RPMI7951 (cell line): ENCODE measurements at regions not wholly inside any gene's neighbourhood (a gene's known extent, or its start where the extent isn't known, plus 50 kb on each side); places are given as distances from the start of the nearest gene placed in this dataset.
"Not testable (repeated sequence)": the region's sequence is repeated elsewhere in the genome, so short reads cannot be mapped to it uniquely, and the experiment has no call there.

Source experiments
- DNase-seq: peaks from one replicate; pipeline ENCODE4 v3.0.0-alpha.2; 2012; ENCODE audit warnings: low read depth

DNA sequence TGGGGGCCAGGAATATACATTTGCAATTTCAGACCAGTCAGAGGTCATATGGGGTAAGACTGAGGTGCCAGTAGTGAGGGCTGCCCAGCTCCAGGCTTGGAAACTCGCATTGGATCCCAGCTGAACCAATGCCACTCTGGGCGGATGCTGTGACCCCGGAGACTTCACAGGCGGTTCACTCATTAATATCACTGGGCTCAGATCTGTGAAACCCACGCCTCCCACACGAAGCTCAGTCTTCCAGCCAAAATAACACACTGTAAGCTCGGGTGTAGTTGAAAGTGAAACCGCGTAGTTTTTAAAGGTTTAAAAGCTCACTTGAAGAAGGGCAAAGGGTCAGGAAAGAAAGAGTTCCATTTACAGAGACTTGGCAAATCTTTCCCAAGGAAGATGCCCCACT is 254.8 kb downstream of the FOXL1 start:
- peak; percentile 68 for DNase-seq

GRCh38 chr16:86834451-86835035 is 256.2 kb downstream of the FOXL1 start:
- DNase-seq: peak; percentile 43

DNA sequence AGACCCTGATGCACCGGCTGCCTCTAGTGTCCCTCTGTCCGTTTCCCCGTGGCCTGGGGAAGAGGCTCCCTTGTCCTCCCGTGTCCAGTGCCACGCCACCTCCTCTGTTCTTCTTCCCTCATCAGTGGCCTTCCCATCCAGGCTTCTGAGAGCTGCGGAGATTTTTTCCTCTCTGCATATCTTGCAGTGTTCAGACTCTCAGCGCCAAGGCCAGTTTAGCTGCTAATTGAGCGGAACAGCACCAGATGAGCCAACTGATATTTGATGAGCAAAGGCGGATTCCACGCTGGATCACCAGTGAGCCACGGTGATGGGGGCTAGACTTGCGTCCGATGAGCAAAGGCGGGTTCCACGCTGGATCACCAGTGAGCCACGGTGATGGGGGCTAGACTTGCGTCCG is 257.6 kb downstream of the FOXL1 start:
- DNase-seq: no peak

- DNase-seq: peak; percentile 79
Measured at GRCh38 chr16:86836503-86837129, 258.3 kb downstream of the FOXL1 start.

DNA sequence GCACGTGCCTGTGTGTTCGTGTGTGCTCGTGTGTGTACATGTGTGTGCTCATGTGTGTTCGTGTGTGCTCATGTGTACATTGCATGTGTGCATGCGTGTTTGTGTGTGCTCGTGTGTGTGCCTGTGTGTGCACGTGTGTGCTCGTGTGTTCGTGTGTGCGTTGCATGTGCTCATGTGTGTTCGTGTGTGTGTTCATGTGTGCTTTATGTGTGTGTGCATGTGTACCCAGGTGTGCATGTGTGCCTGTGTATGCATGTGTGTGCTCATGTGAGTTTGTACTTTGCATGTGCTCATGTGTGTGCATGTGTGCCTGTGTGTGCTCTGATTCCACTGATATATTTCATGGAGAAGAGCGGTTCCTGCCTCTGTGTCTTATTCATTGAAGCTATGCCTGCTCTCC is 265.5 kb downstream of the FOXL1 start:
- no peak for DNase-seq

GRCh38 chr16:86844695-86845094 is 266.3 kb downstream of the FOXL1 start:
- peak; percentile 45 for DNase-seq

- DNase-seq: no peak
Measured at GRCh38 chr16:86846136-86846535, 267.8 kb downstream of the FOXL1 start.

DNA sequence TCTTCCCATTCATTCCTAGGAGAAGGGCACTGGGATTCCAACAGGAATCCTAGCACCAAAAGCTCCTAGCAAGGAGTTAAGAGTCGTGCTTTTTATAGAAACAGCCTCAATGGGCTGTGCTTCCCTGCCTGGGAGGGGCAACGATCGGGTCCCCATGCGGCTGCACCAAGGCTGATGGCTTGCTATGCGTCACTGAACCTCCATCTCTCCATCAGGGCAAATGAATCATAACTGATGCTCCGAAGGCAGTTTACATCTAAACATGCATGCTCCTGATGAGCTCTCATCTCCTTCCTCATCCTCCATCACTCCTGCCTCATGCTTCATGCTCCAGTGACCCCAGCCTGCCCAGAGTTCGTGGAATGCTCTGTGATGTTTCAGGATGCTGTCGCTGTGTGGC is 270.5 kb downstream of the FOXL1 start:
- peak; percentile 51 for DNase-seq

GRCh38 chr16:86850670-86851069 is 272.3 kb downstream of the FOXL1 start:
- no peak for DNase-seq

DNA sequence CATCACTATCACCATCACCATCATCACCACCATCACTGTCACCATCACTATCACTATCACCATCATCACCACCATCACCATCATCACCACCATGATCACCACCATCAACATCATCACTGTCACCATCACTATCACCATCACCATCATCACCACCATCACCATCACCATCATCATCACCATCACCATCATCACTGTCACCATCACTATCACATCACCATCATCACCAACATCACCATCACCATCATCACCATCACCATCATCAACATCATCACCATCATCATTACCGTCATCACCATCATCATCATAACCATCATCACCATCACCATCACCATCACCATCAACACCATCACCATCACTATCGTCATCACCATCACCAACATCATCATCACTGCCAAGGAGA is 273.8 kb downstream of the FOXL1 start:
- DNase-seq: no peak

DNA sequence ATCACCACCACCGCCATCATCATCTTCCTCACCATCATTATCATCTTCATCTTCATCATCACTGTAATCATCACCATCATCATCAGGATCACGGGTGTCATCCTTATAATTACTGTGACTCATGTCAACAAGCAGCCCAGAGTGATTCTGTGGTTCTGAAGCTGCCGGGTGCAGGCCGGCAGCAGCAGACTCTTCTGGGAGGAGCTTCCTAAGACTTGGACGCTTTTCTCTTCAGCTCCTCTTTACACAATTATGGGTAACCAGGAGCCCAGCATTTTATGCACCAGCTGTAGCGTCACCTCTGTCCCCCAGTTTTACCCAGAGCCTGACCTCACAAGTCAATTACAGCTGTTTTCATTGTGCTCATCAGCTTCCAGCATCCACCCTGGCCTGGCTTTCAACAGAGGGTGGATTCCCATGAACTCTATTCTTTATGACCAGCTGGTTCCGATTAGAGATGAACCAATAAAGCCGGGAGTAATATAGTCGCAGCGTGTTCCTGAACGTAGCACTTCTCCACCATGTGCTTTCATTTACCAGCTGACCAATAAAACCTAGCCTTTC is 275.8 kb downstream of the FOXL1 start:
- peak; percentile 87 for DNase-seq

GRCh38 chr16:86854626-86855294 is 276.4 kb downstream of the FOXL1 start:
- peak; percentile 44 for DNase-seq

GRCh38 chr16:86856946-86857586 is 278.7 kb downstream of the FOXL1 start:
- no peak for DNase-seq

DNA sequence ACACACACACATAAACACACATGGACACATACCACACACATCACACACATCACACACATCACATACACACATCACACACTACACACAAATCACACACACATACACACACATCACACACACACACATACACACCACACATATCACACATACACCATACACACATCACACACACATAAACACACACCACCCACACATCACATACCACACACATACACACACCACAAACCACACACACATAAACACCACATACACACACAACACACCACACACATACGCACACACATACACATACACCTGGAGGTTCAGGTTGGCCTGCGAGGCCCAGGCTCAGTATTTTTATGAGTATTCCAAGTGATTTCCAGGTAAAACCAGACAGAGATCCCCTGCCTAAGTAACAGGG is 279.5 kb downstream of the FOXL1 start:
- no peak for DNase-seq

DNA sequence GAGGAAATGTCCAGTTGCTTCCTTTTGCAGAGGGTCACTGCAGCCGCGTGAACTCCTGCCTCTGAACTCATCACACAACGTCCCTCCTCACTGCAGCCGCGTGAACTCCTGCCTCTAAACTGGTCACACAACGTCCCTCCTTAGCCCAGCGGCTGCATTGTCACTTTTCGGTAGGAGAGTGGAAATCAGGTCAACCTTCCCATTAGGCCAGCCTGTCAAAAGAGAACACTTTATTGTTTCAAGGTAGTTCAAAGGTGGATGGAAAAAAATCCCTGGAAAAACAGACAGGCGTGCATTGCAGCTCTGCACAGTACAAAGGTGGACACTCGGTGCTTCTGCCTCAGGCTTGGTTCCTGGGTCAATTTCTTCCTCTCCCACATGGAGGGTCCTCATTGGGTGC is 280.2 kb downstream of the FOXL1 start:
- DNase-seq: no peak

DNA sequence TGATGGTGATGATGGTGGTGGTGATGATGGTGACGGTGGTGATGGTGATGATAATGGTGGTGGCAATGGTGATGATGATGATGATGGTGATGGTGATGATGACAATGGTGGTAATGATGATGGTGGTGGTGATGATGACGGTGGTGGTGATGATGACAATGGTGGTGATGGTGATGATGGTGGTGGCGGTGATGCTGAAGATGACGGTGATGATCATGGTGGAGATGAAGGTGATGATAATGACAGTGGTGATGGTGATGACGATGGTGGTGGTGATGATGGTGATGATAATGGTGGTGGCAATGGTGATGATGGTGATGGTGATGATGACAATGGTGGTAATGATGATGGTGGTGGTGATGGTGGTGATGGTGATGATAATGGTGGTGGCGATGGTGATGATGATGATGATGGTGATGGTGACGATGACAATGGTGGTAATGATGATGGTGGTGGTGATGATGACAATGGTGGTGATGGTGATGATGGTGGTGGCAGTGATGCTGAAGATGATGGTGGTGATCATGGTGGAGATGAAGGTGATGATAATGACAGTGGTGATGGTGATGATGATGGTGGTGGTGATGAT is 283.0 kb downstream of the FOXL1 start:
- not testable (repeated sequence) for DNase-seq

GRCh38 chr16:86862595-86863280 is 284.4 kb downstream of the FOXL1 start:
- DNase-seq: peak; percentile 41

- DNase-seq: no peak
Measured at GRCh38 chr16:86863609-86864008, 285.3 kb downstream of the FOXL1 start.

- no peak for DNase-seq
Measured at GRCh38 chr16:86864586-86864985, 286.2 kb downstream of the FOXL1 start.

DNA sequence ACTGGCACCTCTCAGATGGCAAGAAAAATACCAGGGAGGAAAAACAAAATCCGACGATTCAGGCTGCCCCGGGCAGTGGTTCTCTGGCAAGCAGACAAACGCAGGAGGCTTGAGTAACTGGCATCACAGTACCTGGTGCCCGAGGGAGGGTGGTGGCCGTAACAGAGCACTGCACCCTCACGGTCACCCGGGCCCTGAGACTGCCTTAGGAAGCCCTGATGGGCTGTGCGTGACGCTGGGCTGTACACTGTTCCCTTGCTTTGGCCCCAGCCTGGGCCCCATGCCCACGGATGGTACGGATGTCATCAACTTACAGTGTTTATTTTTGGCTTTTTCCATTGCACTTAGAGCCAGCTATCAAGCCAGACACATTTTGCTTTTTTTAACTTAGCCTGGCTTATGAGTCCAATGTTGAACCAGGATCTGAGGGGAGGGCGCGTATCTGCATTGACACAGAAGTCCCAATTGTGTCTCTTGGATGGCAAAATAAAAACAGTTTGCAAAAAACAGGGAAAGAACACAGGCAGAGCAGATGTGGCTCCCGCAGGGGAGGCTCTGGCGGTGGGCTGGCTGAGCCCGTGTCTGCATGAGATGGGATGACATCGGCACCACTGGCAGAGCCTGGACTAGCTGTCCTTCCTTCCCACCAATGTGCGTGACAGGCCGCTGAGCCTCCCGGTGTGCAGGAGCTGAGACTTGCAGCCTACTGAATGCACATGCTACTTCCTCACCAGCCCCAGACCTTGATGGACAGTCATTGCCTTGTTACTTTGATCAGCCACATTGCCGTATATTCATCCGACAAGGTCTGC is 287.7 kb downstream of the FOXL1 start:
- peak; percentile 83 for DNase-seq
